ENCODE measurements at regions not wholly inside any gene's neighbourhood (a gene's known extent, or its start where the extent isn't known, plus 50 kb on each side); places are given as distances from the start of the nearest gene placed in this dataset.

- no peak for TF ChIP-seq CTCF (conservative IDR thresholded peaks at IDR 0.05)
- TF ChIP-seq EZH2 (IDR thresholded peaks at IDR 0.05; ENCODE audit: low read depth), result no peak
- no peaks in the 10 kb centered on the region for H3K9me2 ChIP-seq (ENCODE audit: insufficient read depth)
- peaks cover 92% of the 10 kb centered on the region for H3K27me3 ChIP-seq (ENCODE audit: insufficient read depth, low read depth)
- no peak overlapping the region for H3K4me3 ChIP-seq
- H3K27ac ChIP-seq, result no peak overlapping the region
- no peaks in the 10 kb centered on the region for H3K79me2 ChIP-seq (ENCODE audit: low read depth)
- H3F3A ChIP-seq (ENCODE audit: insufficient read depth, low read depth), result no peaks in the 10 kb centered on the region
- H3K36me3 ChIP-seq (ENCODE audit: low read depth), result no peaks in the 10 kb centered on the region
- DNase-seq, result no peak
- no peaks in the 10 kb centered on the region for H4K20me1 ChIP-seq (ENCODE audit: insufficient read depth)
- no peaks in the 10 kb centered on the region for H3K9me3 ChIP-seq (ENCODE audit: insufficient read depth, low read depth)
- CTCF ChIA-PET, result no interaction called here
- POLR2A ChIA-PET (ENCODE audit: unreplicated experiment), result no interaction called here
- no peak overlapping the region for H3K4me2 ChIP-seq
- no peak overlapping the region for H2AFZ ChIP-seq
- H3K4me1 ChIP-seq (replicated peaks; ENCODE audit: insufficient read depth), result no peaks in the 10 kb centered on the region
- intact Hi-C loops (cut with micrococcal nuclease; ENCODE audit: unreplicated experiment), result no loop called here
- BruUV-seq (replicated peaks), result no TSS peak
These were observed 211.1 kb upstream of the IRX1 start for GRCh38 chr5:3384531-3384930.

- POLR2A ChIA-PET (ENCODE audit: unreplicated experiment), result no interaction called here
- intact Hi-C loops (cut with micrococcal nuclease; ENCODE audit: unreplicated experiment), result no loop called here
These were observed 212.8 kb upstream of the IRX1 start for GRCh38 chr5:3382782-3383181.

GRCh38 chr5:3382151-3382550 lies 213.5 kb upstream of the IRX1 start:
- no peaks in the 10 kb centered on the region for H3K79me2 ChIP-seq (ENCODE audit: low read depth)
- H4K20me1 ChIP-seq (ENCODE audit: insufficient read depth), result no peaks in the 10 kb centered on the region
- ChIA-PET CTCF (no interaction called here), POLR2A (ENCODE audit: unreplicated experiment) (no interaction called here)
- no peak overlapping the region for H2AFZ ChIP-seq
- no peaks in the 10 kb centered on the region for H3K9me3 ChIP-seq (ENCODE audit: insufficient read depth, low read depth)
- H3K4me2 ChIP-seq, result no peak overlapping the region
- no peaks in the 10 kb centered on the region for H3K4me1 ChIP-seq (replicated peaks; ENCODE audit: insufficient read depth)
- no peak for DNase-seq
- no peak overlapping the region for H3K27ac ChIP-seq
- peaks cover 84% of the 10 kb centered on the region for H3K27me3 ChIP-seq (ENCODE audit: insufficient read depth, low read depth)
- no peaks in the 10 kb centered on the region for H3K9me2 ChIP-seq (ENCODE audit: insufficient read depth)
- TF ChIP-seq CTCF (conservative IDR thresholded peaks at IDR 0.05) (no peak), EZH2 (IDR thresholded peaks at IDR 0.05; ENCODE audit: low read depth) (no peak)
- H3F3A ChIP-seq (ENCODE audit: insufficient read depth, low read depth), result no peaks in the 10 kb centered on the region
- intact Hi-C loops (cut with micrococcal nuclease; ENCODE audit: unreplicated experiment), result no loop called here
- H3K36me3 ChIP-seq (ENCODE audit: low read depth), result no peaks in the 10 kb centered on the region
- H3K4me3 ChIP-seq, result no peak overlapping the region
- BruUV-seq (replicated peaks), result no TSS peak

More at GRCh38 chr5:3382782-3383181, 212.8 kb upstream of the IRX1 start:
- no peaks in the 10 kb centered on the region for H4K20me1 ChIP-seq (ENCODE audit: insufficient read depth)
- no peak overlapping the region for H3K27ac ChIP-seq
- TF ChIP-seq EZH2 (IDR thresholded peaks at IDR 0.05; ENCODE audit: low read depth), result no peak
- TF ChIP-seq CTCF (conservative IDR thresholded peaks at IDR 0.05), result no peak
- BruUV-seq (replicated peaks), result no TSS peak
- no peak for DNase-seq
- CTCF ChIA-PET, result no interaction called here
- no peak overlapping the region for H2AFZ ChIP-seq
- H3K79me2 ChIP-seq (ENCODE audit: low read depth), result no peaks in the 10 kb centered on the region
- no peak overlapping the region for H3K4me3 ChIP-seq
- no peaks in the 10 kb centered on the region for H3F3A ChIP-seq (ENCODE audit: insufficient read depth, low read depth)
- H3K36me3 ChIP-seq (ENCODE audit: low read depth), result no peaks in the 10 kb centered on the region
- no peaks in the 10 kb centered on the region for H3K9me2 ChIP-seq (ENCODE audit: insufficient read depth)
- H3K4me2 ChIP-seq, result no peak overlapping the region
- no peaks in the 10 kb centered on the region for H3K9me3 ChIP-seq (ENCODE audit: insufficient read depth, low read depth)
- no peaks in the 10 kb centered on the region for H3K4me1 ChIP-seq (replicated peaks; ENCODE audit: insufficient read depth)
- H3K27me3 ChIP-seq (ENCODE audit: insufficient read depth, low read depth), result peaks cover 90% of the 10 kb centered on the region
